ENCODE measurements at regions not wholly inside any gene's neighbourhood (a gene's known extent, or its start where the extent isn't known, plus 50 kb on each side); places are given as distances from the start of the nearest gene placed in this dataset.

GRCh38 chr12:111006621-111007020, 86.2 kb upstream of the MYL2 start:
- no peak overlapping the region for H3K27ac Mint-ChIP-seq
- H3K9me3 Mint-ChIP-seq = peaks cover 5% of the 10 kb centered on the region
- H3K27me3 Mint-ChIP-seq = peaks cover 38% of the 10 kb centered on the region
- no peaks in the 10 kb centered on the region for H3K4me1 Mint-ChIP-seq (ENCODE audit: unreplicated experiment)
- TF ChIP-seq CTCF (conservative IDR thresholded peaks at IDR 0.05) = no peak
- DNase-seq (ENCODE audit: extremely low spot score, unreplicated experiment) = no peak
- no peaks in the 10 kb centered on the region for H3K36me3 Mint-ChIP-seq
- H3K4me3 Mint-ChIP-seq = no peak overlapping the region

GRCh38 chr12:110998971-110999370, 78.6 kb upstream of the MYL2 start:
- Mint-ChIP-seq H3K4me1 (ENCODE audit: unreplicated experiment) (no peaks in the 10 kb centered on the region), H3K4me3 (no peak overlapping the region), H3K36me3 (no peaks in the 10 kb centered on the region), H3K27me3 (peaks cover 12% of the 10 kb centered on the region), H3K27ac (no peak overlapping the region), H3K9me3 (no peaks in the 10 kb centered on the region)
- no peak for TF ChIP-seq CTCF (conservative IDR thresholded peaks at IDR 0.05)
- no peak for DNase-seq (ENCODE audit: extremely low spot score, unreplicated experiment)

- Mint-ChIP-seq H3K4me3 (no peak overlapping the region), H3K27ac (no peak overlapping the region), H3K27me3 (peaks cover 7% of the 10 kb centered on the region), H3K4me1 (ENCODE audit: unreplicated experiment) (no peaks in the 10 kb centered on the region), H3K9me3 (no peaks in the 10 kb centered on the region), H3K36me3 (no peaks in the 10 kb centered on the region)
- TF ChIP-seq CTCF (conservative IDR thresholded peaks at IDR 0.05) = no peak
- no peak for DNase-seq (ENCODE audit: extremely low spot score, unreplicated experiment)
Measured at GRCh38 chr12:110998165-110998564, 77.8 kb upstream of the MYL2 start.

GRCh38 chr12:110996415-110996814, 76.0 kb upstream of the MYL2 start:
- Mint-ChIP-seq H3K4me1 (ENCODE audit: unreplicated experiment) (no peaks in the 10 kb centered on the region), H3K9me3 (no peaks in the 10 kb centered on the region)
- TF ChIP-seq CTCF (conservative IDR thresholded peaks at IDR 0.05) = no peak

GRCh38 chr12:110995615-110996014, 75.2 kb upstream of the MYL2 start:
- peaks cover 7% of the 10 kb centered on the region for H3K27me3 Mint-ChIP-seq

More at GRCh38 chr12:110996415-110996814, 76.0 kb upstream of the MYL2 start:
- no peak for DNase-seq (ENCODE audit: extremely low spot score, unreplicated experiment)
- no peak overlapping the region for H3K4me3 Mint-ChIP-seq
- peaks cover 7% of the 10 kb centered on the region for H3K27me3 Mint-ChIP-seq
- no peak overlapping the region for H3K27ac Mint-ChIP-seq
- H3K36me3 Mint-ChIP-seq = no peaks in the 10 kb centered on the region

More at GRCh38 chr12:110995615-110996014, 75.2 kb upstream of the MYL2 start:
- Mint-ChIP-seq H3K27ac (no peak overlapping the region), H3K4me1 (ENCODE audit: unreplicated experiment) (no peaks in the 10 kb centered on the region), H3K9me3 (no peaks in the 10 kb centered on the region), H3K4me3 (no peak overlapping the region), H3K36me3 (no peaks in the 10 kb centered on the region)
- TF ChIP-seq CTCF (conservative IDR thresholded peaks at IDR 0.05) = no peak
- no peak for DNase-seq (ENCODE audit: extremely low spot score, unreplicated experiment)

Data from type B pancreatic cell (in vitro differentiated cells).